ENCODE measurements at regions not wholly inside any gene's neighbourhood (a gene's known extent, or its start where the extent isn't known, plus 50 kb on each side); places are given as distances from the start of the nearest gene placed in this dataset.
"Not testable (repeated sequence)": the region's sequence is repeated elsewhere in the genome, so short reads cannot be mapped to it uniquely, and the experiment has no call there.

- no peak for DNase-seq
These were observed 91.9 kb downstream of the FCRL5 start for GRCh38 chr1:157460381-157460780.

DNA sequence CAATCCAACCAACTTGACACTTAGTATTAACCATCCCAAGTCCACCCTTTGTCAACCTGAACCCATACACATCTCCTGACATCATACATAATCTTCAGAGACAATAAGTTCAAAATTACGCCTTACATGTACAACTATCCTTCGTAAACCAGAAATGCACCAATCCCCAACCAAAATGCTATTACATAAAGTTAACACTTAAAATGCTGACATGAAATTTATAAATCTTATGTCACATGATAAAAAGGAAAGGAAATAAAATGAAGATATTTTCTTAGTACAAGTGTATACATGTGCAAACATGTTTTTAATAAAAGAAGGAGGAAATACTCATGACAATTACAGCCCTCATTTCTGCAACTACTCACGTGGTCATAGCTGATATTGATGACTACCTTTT lies 95.0 kb downstream of the FCRL5 start:
- DNase-seq, result no peak

GRCh38 chr1:157455318-157455717 lies 97.0 kb downstream of the FCRL5 start:
- DNase-seq, result no peak

- DNase-seq, result no peak
These were observed 102.2 kb downstream of the FCRL5 start for GRCh38 chr1:157450106-157450505.

GRCh38 chr1:157448636-157449035 lies 103.7 kb downstream of the FCRL5 start:
- no peak for DNase-seq

- DNase-seq, result not testable (repeated sequence)
These were observed 106.0 kb downstream of the FCRL5 start for GRCh38 chr1:157446356-157446755.

- not testable (repeated sequence) for DNase-seq
These were observed 106.6 kb downstream of the FCRL5 start for GRCh38 chr1:157445616-157446140.

- no peak for DNase-seq
These were observed 110.2 kb downstream of the FCRL5 start for GRCh38 chr1:157442065-157442464.

DNA sequence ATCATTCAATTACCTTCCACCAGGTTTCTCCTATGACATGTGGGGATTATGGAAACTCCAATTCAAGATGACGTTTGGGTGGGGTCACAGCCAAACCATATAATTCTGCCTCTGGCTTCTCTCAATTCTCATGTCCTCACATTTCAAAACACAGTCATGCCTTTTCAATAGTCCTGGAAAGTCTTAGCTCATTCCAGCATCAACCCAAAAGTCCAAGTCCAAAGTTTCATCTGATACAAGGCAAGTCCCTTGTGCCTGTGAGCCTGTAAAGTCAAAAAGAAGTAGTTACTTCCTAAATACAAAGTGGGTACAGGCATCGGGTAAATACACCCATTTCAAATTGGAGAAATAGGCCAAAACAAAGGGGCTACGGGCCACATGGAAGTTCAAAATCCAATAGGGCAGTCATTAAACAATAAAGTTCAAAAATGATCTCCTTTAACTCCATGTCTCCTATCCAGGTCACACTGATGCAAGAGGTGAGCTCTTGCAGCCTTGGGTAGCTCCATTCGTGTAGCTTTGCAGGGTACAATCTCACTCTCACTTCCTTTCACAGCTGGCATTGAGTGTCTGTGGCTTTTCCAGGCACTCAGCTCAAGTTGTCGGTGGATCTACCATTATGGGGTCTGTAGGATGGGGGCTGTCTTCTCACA lies 112.9 kb downstream of the FCRL5 start:
- no peak for DNase-seq

- no peak for DNase-seq
These were observed 113.7 kb downstream of the FCRL5 start for GRCh38 chr1:157438613-157439012.

DNA sequence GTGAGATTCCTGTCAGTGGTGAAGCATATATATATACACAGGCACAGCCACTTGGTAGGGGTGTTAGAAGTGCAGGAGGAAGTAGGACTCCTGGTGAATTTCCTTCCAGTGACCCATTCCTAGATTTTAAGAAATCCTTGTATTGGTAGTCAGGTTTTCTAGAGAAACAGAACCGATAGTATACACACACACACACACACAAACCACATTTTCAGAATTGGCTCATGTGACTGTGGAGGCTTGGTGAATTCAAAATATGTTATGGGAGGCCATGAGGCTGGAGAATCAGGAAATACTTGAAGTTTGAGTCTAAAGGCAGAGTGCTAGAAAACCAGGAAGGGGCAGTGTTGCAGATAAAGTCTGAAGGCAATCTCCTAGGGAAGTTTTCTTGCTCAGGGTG lies 114.2 kb downstream of the FCRL5 start:
- no peak for DNase-seq

DNA sequence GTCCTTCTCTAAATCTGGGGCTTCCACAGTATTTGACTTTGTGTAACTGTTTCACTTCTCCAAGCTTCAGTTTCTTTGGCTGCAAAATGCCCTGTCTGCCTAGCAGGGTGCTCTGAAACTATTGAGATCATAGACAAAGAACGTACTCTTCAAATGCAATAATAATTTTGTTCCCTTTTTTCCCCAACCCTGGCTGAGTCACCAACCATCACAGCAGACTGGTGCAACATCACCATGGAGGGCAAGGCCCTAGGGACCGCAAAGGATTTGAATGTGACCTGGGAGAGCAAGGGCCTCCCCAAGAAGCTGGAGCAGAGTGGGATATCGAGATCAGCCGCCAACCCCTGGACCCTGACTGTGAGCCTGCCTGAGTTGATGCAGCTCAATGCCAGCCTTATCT lies 115.0 kb downstream of the FCRL5 start:
- DNase-seq, result no peak

DNA sequence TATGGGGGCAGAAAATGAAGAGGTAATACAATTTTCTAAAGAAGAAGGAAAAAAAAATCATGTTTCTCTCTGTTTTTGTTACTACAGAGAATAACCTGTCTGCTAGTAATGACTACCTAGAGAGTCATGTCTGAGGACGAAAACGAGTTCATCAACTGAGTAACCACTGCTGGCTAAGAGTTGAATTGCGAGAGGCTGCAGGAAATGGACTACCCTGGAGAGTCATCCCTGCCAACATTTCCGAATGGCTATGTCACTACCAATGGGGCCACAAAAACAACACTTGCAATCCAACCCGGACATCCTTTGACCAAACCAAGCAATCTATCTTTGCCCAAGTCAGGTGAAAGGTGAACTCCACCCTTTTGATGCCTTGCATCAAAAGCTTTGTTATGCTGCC lies 120.6 kb downstream of the FCRL5 start:
- no peak for DNase-seq

DNA sequence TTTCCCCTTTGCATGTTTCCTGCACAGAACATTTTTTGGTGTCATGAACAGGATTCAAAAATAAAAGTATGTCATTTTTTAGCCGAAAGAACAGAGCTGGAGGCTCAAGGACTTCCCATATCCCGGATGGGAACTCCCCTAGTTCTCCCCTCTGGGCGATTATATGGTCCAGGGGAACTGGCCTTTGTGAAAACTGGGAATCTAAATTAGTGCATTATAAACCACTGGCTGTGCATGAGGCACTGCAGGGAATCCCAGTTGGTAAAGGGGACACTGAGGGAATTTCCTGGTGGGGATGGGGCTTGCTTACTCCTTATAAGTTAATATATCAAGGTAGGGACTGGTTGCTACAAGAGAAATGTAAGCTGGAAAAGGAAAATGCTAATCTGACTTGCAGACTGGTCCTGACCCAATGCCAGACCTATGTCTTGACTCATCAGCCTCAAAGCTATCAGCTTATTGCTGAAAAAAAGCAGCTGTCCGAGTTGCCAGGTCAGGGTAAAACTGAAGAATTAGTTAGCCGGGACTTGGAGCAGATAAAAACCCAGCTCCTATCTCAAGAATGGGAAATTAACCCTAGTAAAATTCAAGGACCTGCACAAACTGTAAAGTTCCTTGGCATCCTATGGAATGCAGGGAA lies 122.6 kb downstream of the FCRL5 start:
- DNase-seq, result no peak

DNA sequence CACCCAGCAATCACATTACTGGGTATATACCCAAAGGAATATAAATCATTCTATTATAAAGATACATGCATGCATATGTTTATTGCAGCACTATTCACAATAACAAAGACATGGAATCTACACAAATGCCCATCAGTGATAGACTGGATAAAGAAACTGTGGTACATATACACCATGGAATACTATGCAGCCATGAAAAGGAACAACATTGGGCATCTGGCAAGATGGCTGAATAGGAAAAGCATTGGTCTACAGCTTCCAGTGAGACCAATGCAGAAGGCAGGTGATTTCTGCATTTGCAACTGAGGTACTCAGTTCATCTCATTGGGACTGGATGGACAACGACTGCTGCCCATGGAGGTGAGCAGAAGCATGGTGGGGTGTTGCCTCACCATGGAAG lies 128.6 kb downstream of the FCRL5 start:
- DNase-seq, result not testable (repeated sequence)

DNA sequence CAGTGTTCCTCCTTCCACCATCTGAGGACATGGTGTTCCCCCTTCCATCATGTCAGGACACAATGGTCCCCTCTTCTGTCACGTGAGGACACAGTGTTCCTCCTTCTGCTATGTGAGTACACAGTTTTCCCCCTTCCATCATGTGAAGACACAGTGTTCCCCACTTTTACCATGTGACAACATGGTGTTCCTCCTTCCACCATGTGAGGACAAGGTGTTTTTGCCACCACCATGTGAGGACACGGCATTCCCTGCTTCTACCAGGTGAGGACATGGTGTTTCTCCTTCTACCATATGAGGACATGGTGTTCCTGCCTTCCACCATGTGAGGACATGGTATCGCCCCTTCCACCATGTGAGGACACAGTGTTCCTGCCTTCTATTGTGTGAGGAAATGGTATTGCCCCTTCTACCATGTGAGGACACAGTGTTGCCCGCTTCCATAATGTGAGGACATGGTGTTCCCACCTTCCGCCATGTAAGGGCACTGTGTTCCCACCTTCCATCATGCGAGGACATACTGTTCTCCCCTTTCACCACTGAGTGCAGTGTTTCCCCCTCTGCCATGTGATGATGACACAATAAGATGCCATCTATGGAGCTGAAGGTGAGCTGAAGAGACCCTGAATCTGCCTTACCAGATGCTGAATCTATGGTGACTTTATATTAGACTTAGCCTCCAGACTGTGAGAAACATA lies 132.3 kb downstream of the FCRL5 start:
- DNase-seq, result no peak

DNA sequence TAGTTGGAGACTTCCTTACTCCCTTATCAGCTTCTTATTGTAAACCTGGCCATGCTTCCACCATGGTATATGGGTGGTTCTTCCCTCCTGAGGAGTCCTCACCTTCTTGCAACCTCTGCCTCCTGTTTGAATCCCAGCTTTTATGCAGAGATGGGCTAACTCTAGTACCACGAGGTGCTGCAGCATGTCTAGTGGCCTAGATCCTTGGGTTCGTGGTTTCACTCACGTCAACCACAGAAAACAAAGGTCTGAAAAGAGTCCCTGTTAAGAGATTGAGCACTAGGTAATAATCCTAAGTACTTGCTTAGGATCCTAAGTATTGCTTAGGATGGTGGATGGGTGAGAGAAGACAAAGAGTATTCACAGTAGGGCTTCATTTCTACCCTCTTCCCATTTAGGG lies 133.7 kb downstream of the FCRL5 start:
- no peak for DNase-seq

GRCh38 chr1:157418231-157418630 lies 134.1 kb downstream of the FCRL5 start:
- DNase-seq, result no peak

GRCh38 chr1:157415661-157416060 lies 136.7 kb downstream of the FCRL5 start:
- no peak for DNase-seq

DNA sequence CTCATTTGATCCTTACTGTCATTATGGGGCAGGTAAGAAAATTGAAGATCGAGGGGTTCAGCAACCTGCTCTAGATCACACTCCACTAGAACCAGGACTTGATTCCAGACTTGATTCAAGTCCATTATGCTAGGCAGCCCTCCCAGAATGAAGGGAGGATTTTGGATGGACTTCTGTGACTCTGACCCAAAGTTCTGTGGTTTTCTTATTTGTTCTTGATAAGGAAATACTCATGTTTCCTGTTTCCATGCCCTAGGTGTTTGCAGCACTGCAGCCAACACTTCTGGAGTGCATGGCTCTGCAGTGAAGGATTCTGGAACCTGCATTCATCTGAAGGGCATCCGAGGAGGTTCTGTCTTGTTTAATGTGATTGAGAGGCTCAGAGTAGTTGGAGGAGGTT lies 140.0 kb downstream of the FCRL5 start:
- DNase-seq, result no peak

DNA sequence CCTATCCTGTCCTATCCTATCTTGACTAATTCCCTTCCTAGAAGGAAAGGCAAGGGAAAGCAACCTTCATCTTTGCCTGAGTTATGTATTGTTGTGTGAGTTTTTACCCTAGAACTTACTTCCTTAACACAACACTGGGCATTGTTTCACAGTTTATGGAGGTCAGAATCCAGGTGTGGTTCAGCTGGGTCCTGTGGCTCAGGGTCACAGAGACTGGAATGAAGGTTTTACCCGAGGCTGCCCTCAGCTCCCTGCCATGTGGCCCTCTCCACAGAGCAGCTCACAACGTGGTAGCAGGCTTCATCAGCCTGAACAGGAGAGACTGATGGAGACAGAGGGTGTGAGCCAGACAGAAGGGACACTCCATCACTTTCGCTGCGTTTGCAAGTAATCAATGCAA lies 140.5 kb downstream of the FCRL5 start:
- no peak for DNase-seq

DNA sequence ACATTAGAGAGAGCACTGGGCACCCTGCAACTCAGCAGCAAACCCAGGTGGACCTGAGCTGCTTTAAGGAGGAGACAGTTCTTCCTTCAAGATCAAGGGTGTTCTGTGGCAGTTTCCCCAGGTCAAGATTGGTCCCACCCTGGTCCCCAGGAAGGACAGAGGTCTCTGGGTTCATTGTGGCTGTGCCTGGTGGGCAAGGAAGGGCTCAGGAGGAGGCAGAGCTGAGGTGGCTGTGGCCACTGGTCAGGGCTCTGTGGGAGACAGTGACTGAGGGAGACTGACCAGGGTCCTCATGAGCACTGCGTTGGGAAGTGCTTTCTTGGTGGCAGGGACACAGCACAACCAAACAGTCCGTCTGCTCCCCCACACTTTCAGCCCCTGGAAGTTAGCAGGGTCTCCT lies 141.3 kb downstream of the FCRL5 start:
- DNase-seq, result no peak

DNA sequence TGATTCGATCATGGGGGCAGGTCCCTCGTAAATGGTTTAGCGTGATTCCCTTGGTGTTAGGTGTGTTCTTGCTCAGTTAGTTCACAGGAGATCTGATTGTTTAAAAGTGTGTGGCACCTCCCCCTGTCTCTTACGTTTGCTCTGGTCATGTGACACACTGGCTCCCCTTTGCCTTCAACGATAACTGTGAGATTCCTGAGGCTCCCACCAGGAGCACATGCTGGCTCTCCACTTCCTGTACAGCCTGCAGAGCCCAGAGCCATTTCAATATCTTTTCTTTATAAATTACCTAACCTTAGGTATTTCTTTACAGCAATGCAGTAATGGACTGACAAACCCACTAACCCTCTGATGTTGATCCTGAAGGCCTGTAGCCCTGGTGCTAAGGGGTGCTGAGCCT lies 141.9 kb downstream of the FCRL5 start:
- DNase-seq, result no peak

DNA sequence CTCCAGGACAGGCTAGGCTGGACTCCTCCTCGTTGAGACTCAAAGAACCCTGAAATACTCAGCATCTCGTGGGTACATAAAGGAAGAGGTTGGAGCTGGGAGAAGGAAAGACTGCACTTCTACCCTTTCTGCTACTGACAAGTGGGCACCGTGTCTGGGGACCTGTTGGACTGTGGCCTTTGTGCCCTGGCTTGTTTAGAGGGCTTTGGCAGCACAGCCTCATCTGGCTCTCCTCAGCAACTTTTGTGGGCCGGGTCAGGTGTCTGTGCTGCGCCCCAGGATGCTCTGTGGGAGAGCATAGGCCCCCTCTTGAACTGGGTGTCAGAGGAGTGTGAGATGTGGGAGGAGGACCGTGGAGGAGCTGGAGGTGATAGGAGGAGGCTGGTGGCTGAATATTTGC lies 142.4 kb downstream of the FCRL5 start:
- DNase-seq, result no peak

Data from Kasumi-1 (cell line).